ENCODE measurements at regions not wholly inside any gene's neighbourhood (a gene's known extent, or its start where the extent isn't known, plus 50 kb on each side); places are given as distances from the start of the nearest gene placed in this dataset.
"Not testable (repeated sequence)": the region's sequence is repeated elsewhere in the genome, so short reads cannot be mapped to it uniquely, and the experiment has no call there.

GRCh38 chr13:74769333-74769732 is 635.1 kb upstream of the KLF12 start:
- in situ Hi-C loops (cut with HindIII; ENCODE audit: low sequenced_read_pairs): no loop called here
- DNase-seq (ENCODE audit: low spot score): no peak

GRCh38 chr13:74768521-74769085 is 634.4 kb upstream of the KLF12 start:
- DNase-seq (ENCODE audit: low spot score): no peak
- in situ Hi-C loops (cut with HindIII; ENCODE audit: low sequenced_read_pairs): no loop called here

- in situ Hi-C loops (cut with HindIII; ENCODE audit: low sequenced_read_pairs): no loop called here
- no peak for DNase-seq (ENCODE audit: low spot score)
These were observed 632.8 kb upstream of the KLF12 start for GRCh38 chr13:74767050-74767449.

DNA sequence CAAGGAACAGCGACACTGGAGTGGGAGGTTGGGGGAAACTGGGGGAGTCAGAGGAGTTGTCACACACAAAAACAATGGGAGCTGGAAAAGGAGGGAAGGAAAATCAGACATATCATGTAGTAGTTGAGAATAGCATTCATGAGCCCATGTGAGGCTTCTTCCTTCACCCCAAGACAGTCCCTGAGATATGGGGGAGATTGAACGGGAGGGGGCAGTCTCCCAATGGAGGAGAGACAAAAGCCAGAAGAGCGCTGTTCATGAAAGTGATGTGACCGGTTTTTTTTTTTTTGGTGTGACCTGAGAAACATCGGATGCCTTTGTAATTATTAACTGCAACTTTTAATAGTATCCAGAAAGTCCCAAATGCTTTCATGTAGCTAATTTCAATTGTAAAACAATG is 631.8 kb upstream of the KLF12 start:
- in situ Hi-C loops (cut with HindIII; ENCODE audit: low sequenced_read_pairs): no loop called here

DNA sequence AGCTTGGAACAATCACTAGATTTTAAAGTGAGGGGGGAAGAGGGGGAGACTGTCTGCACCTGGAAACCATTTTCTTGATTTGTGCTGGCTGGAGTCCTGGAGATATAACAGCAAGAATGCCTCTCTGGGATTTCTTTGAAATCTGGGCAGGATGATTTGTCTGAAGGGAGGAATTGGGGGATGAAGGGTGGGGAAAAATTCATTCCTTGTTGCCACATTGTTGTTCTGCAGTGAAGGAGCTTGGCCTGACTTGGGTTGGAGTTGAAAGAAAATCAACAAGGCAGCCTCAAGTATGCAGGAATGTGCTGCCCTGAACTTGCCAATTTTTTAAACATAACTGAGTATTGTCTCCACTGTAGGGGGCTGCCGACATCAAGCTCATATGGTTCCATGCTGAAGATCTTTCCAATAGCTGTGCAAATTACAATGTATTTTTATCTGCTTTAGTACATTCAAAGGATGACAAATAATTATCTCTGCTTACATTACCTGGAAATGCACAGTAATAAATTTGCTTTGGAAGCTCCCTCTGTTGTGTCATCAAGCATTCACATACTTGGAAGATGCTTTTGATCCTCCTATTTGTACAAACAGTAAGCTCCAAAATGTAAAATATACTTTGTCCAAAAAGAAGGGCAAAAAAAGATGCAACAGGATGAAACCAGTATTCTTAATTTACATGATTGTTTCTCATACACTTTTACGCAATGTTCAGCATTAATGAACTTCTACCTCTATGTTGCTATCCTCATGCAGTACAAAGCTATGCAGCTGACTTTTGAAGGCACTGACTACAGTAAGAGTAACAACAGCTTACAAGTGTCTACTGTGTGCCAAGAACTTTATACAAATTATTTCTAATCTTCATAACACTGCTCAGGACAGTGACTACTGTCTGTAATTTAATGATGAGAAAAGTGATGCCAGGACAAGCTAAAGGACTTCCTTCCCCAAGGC is 627.9 kb upstream of the KLF12 start:
- no peak for DNase-seq (ENCODE audit: low spot score)
- in situ Hi-C loops (cut with HindIII; ENCODE audit: low sequenced_read_pairs): no loop called here

More for the DNA sequence above, 631.8 kb upstream of the KLF12 start:
- no peak for DNase-seq (ENCODE audit: low spot score)

GRCh38 chr13:74758188-74758587 is 624.0 kb upstream of the KLF12 start:
- in situ Hi-C loops (cut with HindIII; ENCODE audit: low sequenced_read_pairs): no loop called here
- no peak for DNase-seq (ENCODE audit: low spot score)

DNA sequence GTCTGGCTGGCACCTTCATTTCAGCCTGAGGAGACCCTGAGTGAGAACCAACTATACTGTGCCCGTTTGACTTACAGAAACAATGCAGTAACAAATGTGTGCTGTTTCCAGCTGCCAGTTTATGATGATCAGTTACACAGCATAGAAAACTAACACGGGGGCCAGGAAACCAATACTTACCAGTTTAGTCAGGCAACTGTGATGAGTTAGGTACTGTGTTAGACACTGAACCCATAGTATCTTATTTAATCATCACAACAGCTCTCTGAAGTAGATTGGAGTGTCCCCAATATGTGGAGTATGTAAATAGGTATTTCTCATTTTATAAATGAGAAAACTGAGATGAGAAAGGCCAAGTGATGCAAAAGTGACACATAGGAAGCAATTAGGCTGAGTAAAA is 620.9 kb upstream of the KLF12 start:
- in situ Hi-C loops (cut with HindIII; ENCODE audit: low sequenced_read_pairs): no loop called here
- no peak for DNase-seq (ENCODE audit: low spot score)

DNA sequence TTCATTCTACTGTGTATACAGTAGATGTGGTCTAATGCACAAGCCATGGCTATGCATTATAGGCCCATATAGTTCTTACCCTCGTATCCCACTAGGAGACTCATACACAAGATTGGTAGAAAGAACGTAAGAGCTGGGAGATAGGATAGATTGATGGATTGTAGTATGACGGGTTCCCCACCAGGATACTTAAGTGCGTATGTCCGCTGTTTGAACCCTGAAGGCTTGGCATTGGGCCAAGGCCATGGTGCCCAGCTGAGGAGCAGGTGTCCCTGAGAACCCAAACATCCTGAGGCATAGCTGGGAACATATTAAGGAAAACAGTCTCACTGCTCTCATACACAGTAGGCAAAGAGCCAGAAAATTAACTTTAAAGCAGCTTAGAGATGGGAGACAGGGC is 617.5 kb upstream of the KLF12 start:
- in situ Hi-C loops (cut with HindIII; ENCODE audit: low sequenced_read_pairs): no loop called here
- DNase-seq (ENCODE audit: low spot score): no peak

GRCh38 chr13:74747186-74747955 is 613.2 kb upstream of the KLF12 start:
- no peak for DNase-seq (ENCODE audit: low spot score)
- in situ Hi-C loops (cut with HindIII; ENCODE audit: low sequenced_read_pairs): no loop called here

GRCh38 chr13:74743992-74744391 is 609.8 kb upstream of the KLF12 start:
- in situ Hi-C loops (cut with HindIII; ENCODE audit: low sequenced_read_pairs): no loop called here
- DNase-seq (ENCODE audit: low spot score): no peak

GRCh38 chr13:74741732-74742131 is 607.5 kb upstream of the KLF12 start:
- in situ Hi-C loops (cut with HindIII; ENCODE audit: low sequenced_read_pairs): no loop called here
- DNase-seq (ENCODE audit: low spot score): no peak

DNA sequence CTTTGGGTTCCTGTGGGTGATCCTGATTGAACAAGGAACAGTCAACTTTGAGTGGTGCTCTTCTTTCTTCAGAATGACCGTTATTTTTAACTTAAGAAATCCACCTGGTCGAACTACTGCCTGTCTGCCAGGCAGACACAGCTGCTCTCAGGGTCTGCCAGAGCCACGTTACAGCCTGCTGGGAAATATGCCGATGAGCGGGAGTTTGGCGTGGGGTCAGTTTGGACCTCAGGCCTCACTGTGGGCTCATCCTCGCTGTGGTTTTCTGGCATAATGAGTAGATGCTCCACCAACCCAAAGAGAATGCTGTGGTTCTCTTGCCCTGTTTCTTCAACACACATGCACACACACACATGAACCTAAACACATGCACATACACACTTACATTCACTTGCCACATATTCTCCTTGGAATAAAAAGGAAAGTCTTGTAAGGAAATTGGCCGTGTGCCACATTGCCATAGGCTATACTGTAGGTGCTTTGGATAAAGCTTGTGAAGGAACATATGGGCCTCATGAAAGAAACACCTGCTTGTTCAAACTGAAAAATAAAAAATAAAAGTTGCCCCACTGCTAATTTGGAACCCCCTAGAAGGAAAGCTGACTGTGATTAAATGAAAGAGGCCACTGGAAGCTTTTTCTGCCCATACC is 598.7 kb upstream of the KLF12 start:
- peak; percentile 54 for DNase-seq (ENCODE audit: low spot score)
- in situ Hi-C loops (cut with HindIII; ENCODE audit: low sequenced_read_pairs): no loop called here

- DNase-seq (ENCODE audit: low spot score): no peak
- in situ Hi-C loops (cut with HindIII; ENCODE audit: low sequenced_read_pairs): no loop called here
These were observed 597.5 kb upstream of the KLF12 start for GRCh38 chr13:74731731-74732130.

- DNase-seq (ENCODE audit: low spot score): no peak
- in situ Hi-C loops (cut with HindIII; ENCODE audit: low sequenced_read_pairs): no loop called here
These were observed 596.5 kb upstream of the KLF12 start for GRCh38 chr13:74730556-74731331.

DNA sequence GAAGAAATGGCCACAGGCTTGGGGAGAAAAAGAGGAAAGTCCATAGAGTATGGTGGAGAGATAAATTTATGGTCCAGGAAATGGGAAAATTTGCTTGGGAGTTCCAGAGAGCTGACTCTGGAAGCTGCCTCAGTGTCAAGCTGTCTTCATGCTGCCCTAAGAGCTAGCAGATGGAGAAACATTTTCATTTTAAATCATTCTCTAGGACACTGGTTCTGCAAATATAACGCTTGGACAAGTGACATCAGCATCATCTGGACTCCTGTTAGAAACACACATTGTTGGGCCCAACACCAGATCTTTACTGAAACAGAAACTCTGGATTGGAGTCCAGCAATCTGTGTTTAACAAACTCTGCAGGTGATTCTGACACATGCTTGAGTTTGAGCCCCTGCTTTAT is 592.0 kb upstream of the KLF12 start:
- in situ Hi-C loops (cut with HindIII; ENCODE audit: low sequenced_read_pairs): no loop called here

GRCh38 chr13:74718232-74718842 is 584.1 kb upstream of the KLF12 start:
- in situ Hi-C loops (cut with HindIII; ENCODE audit: low sequenced_read_pairs); DNase-seq (ENCODE audit: low spot score): not testable (repeated sequence)

More for the DNA sequence above, 592.0 kb upstream of the KLF12 start:
- no peak for DNase-seq (ENCODE audit: low spot score)

DNA sequence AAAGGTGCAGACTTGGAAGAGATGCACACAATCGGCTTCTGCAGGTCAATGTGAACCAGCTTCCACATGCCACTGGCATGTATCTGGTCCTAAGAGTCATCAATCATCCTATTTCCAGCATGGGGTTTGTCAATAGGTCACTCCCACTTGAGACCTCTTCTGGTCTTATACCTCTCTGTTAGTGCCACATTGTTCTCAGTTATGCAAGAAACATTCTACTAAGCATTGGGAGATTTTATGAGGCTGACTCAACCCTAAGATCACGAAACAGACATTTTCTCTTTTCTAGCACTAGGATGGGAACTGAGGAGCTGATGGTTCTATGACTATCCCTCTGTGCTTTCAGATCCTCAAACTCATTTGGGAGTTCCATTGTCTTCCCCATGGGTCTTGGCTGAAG is 581.5 kb upstream of the KLF12 start:
- DNase-seq (ENCODE audit: low spot score): no peak
- in situ Hi-C loops (cut with HindIII; ENCODE audit: low sequenced_read_pairs): no loop called here

DNA sequence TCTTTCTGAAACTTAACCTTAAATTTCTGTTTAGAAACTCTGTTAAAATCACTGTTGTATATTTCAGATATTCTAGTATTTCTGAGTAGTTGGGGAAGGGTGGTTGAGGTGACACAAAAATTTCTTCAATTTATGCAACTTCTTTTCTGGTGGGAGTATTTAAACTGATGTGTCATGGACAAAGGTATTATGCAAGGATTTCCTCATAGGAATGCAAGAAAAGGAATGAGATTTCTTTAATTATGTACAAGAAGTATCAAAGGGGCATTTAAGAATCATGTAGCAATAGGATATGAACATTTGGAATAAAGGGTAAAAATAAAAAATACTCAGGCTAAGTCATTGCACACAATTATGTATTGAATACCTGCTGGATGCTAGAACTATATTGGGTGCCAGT is 575.8 kb upstream of the KLF12 start:
- in situ Hi-C loops (cut with HindIII; ENCODE audit: low sequenced_read_pairs): no loop called here
- DNase-seq (ENCODE audit: low spot score): no peak
